GM12874 (cell line): ENCODE measurements at regions not wholly inside any gene's neighbourhood (a gene's known extent, or its start where the extent isn't known, plus 50 kb on each side); places are given as distances from the start of the nearest gene placed in this dataset.

Source experiments
- TF ChIP-seq, protein P1 (sequence below): IDR thresholded peaks from 2 replicates; pipeline ENCODE4 v1.5.1; 2011; ENCODE audit warnings: low read depth, mild to moderate bottlenecking, control low read depth, low read length, moderate library complexity; ENCODE audit not compliant: insufficient read depth

DNA sequence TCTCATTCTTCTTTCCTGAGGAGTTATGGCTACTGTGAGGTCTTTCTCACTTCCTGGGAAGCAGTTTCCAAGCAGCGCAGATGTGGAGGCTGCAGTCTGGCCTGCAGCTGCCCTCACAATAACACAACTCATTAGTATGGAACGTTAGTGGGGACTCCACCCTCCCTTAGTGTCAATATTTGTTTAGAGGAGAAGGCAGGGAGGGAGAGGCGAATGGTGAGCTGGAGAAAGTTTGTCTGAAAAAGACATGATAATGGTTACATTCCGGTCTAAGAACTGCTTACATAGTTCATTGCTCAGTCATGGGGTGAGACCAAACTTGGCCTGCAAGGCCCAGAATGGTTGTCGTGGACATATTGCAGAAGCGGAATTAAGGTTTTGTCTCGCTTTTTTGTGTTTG is 170.2 kb downstream of the HS3ST3B1 start:
- TF ChIP-seq, protein P1, sequence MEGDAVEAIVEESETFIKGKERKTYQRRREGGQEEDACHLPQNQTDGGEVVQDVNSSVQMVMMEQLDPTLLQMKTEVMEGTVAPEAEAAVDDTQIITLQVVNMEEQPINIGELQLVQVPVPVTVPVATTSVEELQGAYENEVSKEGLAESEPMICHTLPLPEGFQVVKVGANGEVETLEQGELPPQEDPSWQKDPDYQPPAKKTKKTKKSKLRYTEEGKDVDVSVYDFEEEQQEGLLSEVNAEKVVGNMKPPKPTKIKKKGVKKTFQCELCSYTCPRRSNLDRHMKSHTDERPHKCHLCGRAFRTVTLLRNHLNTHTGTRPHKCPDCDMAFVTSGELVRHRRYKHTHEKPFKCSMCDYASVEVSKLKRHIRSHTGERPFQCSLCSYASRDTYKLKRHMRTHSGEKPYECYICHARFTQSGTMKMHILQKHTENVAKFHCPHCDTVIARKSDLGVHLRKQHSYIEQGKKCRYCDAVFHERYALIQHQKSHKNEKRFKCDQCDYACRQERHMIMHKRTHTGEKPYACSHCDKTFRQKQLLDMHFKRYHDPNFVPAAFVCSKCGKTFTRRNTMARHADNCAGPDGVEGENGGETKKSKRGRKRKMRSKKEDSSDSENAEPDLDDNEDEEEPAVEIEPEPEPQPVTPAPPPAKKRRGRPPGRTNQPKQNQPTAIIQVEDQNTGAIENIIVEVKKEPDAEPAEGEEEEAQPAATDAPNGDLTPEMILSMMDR = no peak

DNA sequence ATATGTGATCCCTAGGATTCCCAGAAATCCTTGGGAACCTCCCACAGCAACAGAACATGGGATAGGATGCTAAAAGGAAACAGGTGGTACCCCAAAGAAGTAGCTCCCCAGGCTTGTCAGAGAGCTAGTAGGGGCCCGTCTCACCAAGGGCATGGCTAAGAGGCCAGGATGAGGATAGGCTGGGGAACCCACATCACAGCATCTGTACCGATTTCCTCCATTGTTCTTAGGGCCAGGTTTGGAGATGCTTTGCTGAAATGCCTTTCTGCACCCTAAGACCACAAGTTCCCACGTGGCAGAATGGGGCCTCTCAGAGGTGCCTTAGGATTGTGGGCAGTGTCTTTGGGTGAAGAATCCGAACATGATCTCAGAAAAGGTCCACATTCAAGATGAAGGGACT is 169.5 kb downstream of the HS3ST3B1 start:
- TF ChIP-seq, protein P1 = no peak

DNA sequence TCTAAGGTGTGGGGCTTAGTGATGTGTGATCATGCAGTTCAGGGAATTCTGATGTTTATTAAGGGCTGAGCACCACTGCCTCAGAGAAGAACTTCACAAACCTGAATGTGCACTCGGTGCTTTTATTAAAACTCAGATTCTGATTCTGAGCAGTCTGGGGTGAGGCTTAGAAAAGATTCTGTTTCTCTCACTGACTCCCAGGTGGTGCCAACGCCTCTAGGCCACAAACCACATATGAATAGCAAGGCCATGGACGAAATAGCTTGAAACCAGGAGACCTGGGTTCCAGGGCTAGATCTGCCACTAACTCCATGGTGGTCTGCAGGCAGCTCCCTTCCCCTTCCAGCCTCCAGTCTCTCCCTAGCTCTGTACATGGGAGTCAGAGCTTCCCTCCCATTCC is 169.1 kb downstream of the HS3ST3B1 start:
- TF ChIP-seq, protein P1 = no peak

DNA sequence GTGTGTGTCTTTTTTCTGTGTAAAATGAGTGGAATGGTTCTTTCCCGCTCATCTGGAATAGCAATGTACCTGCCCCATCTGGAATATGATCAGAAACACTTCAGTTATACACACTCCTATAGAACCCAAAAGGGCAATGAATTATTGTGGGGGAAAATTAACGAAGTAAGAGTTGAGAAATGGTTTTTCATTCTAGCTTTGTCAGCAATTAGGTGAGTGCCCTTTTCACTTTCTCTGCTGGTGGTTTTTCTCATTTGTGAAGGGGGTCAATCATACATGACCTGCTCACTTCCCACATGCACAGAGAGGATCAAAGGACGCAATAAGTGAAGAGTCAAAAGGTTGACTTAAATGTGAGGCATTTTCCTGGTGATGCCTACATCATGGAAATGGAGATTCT is 168.0 kb downstream of the HS3ST3B1 start:
- TF ChIP-seq, protein P1 = no peak

DNA sequence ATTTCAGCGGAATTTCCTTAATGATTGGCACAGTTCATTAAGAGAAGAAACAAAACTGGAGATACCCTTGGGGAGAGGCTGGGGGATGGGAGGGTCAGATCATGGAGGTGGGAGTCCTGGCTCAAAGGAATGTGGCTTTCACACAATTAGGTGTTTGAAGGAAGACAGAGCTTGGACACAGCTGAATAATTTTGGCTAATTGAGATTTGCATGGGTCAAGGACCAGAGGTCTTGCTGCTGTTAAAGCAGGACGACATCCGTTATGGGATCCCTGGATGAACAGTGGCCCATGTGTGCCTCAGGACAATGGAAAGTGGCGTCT is 160.3 kb downstream of the HS3ST3B1 start:
- TF ChIP-seq, protein P1 = no peak

DNA sequence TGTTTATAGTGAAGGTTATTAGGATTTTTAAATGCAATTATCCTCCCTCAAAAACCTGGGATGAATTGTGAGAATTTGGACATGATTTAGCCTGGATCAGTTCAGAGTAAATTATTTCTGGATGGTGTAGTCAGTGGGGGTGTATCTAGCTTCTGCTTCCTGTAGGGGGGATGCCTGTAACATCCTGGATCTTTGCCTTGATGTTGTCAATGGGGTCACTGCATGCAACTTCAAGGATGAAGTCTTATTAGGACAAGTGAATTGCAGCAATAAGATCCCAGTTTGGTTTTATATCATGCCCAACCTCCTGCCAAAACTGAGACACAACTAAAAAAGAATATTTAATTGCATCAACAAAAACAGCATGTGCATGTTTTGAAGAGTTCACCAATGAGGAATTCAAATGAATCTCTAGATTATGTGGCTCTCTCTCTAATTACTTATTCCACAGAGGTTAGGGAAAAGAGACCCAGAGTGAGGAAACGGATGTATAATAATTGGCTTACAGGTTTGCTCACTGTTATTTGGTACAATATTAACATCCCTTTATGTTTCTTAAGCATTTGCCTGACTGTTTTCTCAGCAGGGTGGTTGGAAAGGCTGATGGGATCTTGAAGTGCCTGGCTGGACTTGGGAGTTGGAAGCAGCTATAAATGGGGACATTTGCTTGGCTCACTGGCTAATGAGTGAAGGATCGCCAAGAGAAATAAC is 159.8 kb downstream of the HS3ST3B1 start:
- TF ChIP-seq, protein P1 = no peak

DNA sequence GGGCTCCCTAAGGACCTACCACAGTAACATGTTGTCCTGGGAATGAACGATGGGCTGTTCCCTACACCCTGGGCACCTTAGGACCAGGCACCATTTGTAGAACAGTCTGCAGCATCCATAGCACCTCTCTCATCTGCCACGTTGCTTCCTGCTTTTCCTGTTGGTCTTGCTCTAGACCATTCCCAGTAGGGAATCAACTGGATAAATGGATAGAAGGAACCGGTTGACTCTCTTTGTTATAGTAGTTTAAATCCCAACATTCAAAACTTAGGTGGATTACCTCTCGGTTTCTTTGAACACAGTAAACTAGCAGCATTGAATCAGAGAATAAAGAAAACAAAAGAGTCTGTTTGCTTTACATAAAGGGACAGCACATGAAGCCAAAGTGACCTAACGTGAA is 159.1 kb downstream of the HS3ST3B1 start:
- TF ChIP-seq, protein P1 = no peak

DNA sequence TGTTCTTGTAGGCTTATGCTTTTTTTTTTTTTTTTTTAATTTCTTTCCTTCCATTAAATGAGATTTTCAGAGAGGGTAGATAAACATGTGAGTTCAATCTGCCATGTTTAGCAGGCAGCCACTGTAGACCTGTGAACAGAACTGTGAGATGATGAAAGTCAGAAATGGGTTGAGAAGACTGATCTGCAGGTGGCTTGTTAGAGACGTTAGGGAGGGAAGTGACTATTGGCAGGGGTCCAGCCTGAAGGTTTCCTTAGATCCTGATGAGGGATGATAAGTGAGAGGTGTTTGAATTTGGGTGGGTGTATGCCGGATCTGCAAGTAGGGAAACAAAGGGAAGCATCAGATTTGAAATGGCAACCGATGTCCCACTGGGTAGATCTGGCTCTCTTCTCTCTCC is 157.8 kb downstream of the HS3ST3B1 start:
- TF ChIP-seq, protein P1 = no peak
